ENCODE measurements at regions not wholly inside any gene's neighbourhood (a gene's known extent, or its start where the extent isn't known, plus 50 kb on each side); places are given as distances from the start of the nearest gene placed in this dataset.

DNA sequence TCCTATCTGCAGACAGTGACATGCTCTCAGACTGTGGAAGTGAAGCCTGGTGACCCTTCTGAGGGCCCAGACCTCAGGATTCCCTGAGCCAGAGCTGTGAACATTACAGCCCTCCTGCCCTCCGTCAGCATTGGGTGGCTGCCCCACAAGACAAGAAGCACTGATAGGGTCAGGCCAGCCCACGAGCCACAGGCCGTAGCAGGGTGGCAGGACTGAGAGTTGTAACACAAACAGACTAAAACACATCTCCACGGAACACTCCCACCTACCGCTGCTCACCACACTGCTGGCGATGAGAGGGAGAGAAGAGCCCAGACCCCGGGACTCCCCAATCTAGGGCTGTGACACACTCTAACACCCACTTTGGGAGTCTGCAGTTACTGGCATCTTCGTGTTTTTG is 264.8 kb upstream of the FSIP2 start:
- Histone ChIP-seq H3K4me3 (ENCODE audit: insufficient read depth, low read length) (no peak overlapping the region), H3K4me1 (ENCODE audit: insufficient read depth, low read length) (no peaks in the 10 kb centered on the region), H3K36me3 (ENCODE audit: insufficient read depth, low read length) (no peaks in the 10 kb centered on the region), H3K79me2 (ENCODE audit: insufficient read depth, low read length) (no peaks in the 10 kb centered on the region), H3K4me2 (ENCODE audit: insufficient read depth, low read length) (no peak overlapping the region), H2AFZ (ENCODE audit: low read length) (no peak overlapping the region), H3K27ac (ENCODE audit: low read depth, low read length) (no peak overlapping the region), H4K20me1 (ENCODE audit: insufficient read depth, low read length) (no peaks in the 10 kb centered on the region), H3K9me3 (ENCODE audit: low read depth, low read length) (peaks cover 4% of the 10 kb centered on the region), H3K27me3 (ENCODE audit: insufficient read depth, low read length) (no peaks in the 10 kb centered on the region)
- TF ChIP-seq, protein P1, sequence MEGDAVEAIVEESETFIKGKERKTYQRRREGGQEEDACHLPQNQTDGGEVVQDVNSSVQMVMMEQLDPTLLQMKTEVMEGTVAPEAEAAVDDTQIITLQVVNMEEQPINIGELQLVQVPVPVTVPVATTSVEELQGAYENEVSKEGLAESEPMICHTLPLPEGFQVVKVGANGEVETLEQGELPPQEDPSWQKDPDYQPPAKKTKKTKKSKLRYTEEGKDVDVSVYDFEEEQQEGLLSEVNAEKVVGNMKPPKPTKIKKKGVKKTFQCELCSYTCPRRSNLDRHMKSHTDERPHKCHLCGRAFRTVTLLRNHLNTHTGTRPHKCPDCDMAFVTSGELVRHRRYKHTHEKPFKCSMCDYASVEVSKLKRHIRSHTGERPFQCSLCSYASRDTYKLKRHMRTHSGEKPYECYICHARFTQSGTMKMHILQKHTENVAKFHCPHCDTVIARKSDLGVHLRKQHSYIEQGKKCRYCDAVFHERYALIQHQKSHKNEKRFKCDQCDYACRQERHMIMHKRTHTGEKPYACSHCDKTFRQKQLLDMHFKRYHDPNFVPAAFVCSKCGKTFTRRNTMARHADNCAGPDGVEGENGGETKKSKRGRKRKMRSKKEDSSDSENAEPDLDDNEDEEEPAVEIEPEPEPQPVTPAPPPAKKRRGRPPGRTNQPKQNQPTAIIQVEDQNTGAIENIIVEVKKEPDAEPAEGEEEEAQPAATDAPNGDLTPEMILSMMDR (IDR thresholded peaks at IDR 0.05; ENCODE audit: extremely low read depth, low read depth, low read length), result no peak
- DNase-seq (ENCODE audit: insufficient read length, low spot score, missing footprints), result no peak

DNA sequence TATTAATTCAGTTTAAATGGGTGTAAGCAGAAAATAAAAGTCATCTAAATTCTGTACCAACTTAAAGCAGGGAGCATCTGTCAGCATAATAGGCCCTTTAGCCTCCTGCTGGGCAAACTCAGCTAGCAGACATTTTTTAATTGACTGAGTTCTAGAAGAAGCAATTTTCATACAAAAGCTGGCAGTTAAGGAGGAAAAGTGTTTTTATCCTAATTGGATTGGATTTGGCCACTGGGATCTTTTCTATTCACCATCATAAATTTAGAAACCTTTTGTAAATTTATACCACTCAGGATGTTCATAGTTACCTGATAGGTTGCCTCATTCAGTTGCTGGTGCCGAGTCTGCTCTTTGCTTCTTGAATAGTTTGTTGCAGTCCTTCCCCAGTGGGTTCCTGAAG is 262.7 kb upstream of the FSIP2 start:
- Histone ChIP-seq H4K20me1 (ENCODE audit: insufficient read depth, low read length) (no peaks in the 10 kb centered on the region), H3K4me2 (ENCODE audit: insufficient read depth, low read length) (no peak overlapping the region), H3K79me2 (ENCODE audit: insufficient read depth, low read length) (no peaks in the 10 kb centered on the region), H3K27ac (ENCODE audit: low read depth, low read length) (no peak overlapping the region), H3K4me3 (ENCODE audit: insufficient read depth, low read length) (no peak overlapping the region), H2AFZ (ENCODE audit: low read length) (no peak overlapping the region), H3K27me3 (ENCODE audit: insufficient read depth, low read length) (no peaks in the 10 kb centered on the region), H3K4me1 (ENCODE audit: insufficient read depth, low read length) (no peaks in the 10 kb centered on the region), H3K9me3 (ENCODE audit: low read depth, low read length) (peaks cover 4% of the 10 kb centered on the region), H3K36me3 (ENCODE audit: insufficient read depth, low read length) (no peaks in the 10 kb centered on the region)
- peak; percentile 50 for DNase-seq (ENCODE audit: insufficient read length, low spot score, missing footprints)
- TF ChIP-seq, protein P1 (IDR thresholded peaks at IDR 0.05; ENCODE audit: extremely low read depth, low read depth, low read length), result no peak

DNA sequence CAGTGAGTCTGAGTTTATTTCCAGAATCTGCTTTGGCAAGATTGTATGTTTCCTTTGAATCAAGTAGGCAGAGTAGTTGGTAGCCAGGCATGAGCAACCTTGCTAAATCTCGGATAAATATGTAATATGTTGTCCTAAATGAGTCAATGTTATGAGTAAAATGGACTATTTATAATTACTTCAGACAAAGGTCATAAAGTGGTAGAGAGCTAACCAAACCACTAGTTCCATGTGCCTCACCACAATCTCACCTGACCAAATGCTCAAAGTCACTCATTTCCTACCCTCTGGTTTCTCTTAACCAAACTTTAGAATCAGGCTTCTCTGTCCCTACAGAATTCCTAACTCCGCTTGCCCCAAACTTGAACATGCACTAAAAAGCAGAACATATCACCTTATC is 261.2 kb upstream of the FSIP2 start:
- Histone ChIP-seq H3K4me2 (ENCODE audit: insufficient read depth, low read length) (no peak overlapping the region), H3K9me3 (ENCODE audit: low read depth, low read length) (peaks cover 4% of the 10 kb centered on the region)
- DNase-seq (ENCODE audit: insufficient read length, low spot score, missing footprints), result no peak

GRCh38 chr2:185484602-185485001 is 254.0 kb upstream of the FSIP2 start:
- Histone ChIP-seq H3K4me3 (ENCODE audit: insufficient read depth, low read length) (no peak overlapping the region), H3K9me3 (ENCODE audit: low read depth, low read length) (no peaks in the 10 kb centered on the region), H3K4me2 (ENCODE audit: insufficient read depth, low read length) (no peak overlapping the region), H2AFZ (ENCODE audit: low read length) (no peak overlapping the region), H4K20me1 (ENCODE audit: insufficient read depth, low read length) (no peaks in the 10 kb centered on the region), H3K27ac (ENCODE audit: low read depth, low read length) (no peak overlapping the region), H3K36me3 (ENCODE audit: insufficient read depth, low read length) (no peaks in the 10 kb centered on the region), H3K4me1 (ENCODE audit: insufficient read depth, low read length) (no peaks in the 10 kb centered on the region), H3K27me3 (ENCODE audit: insufficient read depth, low read length) (no peaks in the 10 kb centered on the region), H3K79me2 (ENCODE audit: insufficient read depth, low read length) (no peaks in the 10 kb centered on the region)
- DNase-seq (ENCODE audit: insufficient read length, low spot score, missing footprints), result no peak
- TF ChIP-seq, protein P1 (IDR thresholded peaks at IDR 0.05; ENCODE audit: extremely low read depth, low read depth, low read length), result no peak

More for the DNA sequence above, 261.2 kb upstream of the FSIP2 start:
- Histone ChIP-seq H3K36me3 (ENCODE audit: insufficient read depth, low read length) (no peaks in the 10 kb centered on the region), H3K79me2 (ENCODE audit: insufficient read depth, low read length) (no peaks in the 10 kb centered on the region), H3K4me1 (ENCODE audit: insufficient read depth, low read length) (no peaks in the 10 kb centered on the region), H2AFZ (ENCODE audit: low read length) (no peak overlapping the region), H4K20me1 (ENCODE audit: insufficient read depth, low read length) (no peaks in the 10 kb centered on the region), H3K27me3 (ENCODE audit: insufficient read depth, low read length) (no peaks in the 10 kb centered on the region), H3K27ac (ENCODE audit: low read depth, low read length) (no peak overlapping the region), H3K4me3 (ENCODE audit: insufficient read depth, low read length) (no peak overlapping the region)
- TF ChIP-seq, protein P1 (IDR thresholded peaks at IDR 0.05; ENCODE audit: extremely low read depth, low read depth, low read length), result no peak
